Heart left ventricle (tissue), 16 donors: ENCODE measurements at regions not wholly inside any gene's neighbourhood (a gene's known extent, or its start where the extent isn't known, plus 50 kb on each side); places are given as distances from the start of the nearest gene placed in this dataset.

Source experiments
- ATAC-seq, 4 donors: fragments of 200-7000 bp; cut with Tn5 transposase; one replicate each; pipeline ENCODE4 v1.9.1; 2020 to 2022; ENCODE audit warnings: moderate library complexity in 4 of 4, mild to moderate bottlenecking in 3 of 4, moderate number of reproducible peaks in 1 of 4
- DNase-seq, 5 donors: peaks; one replicate each; pipeline ENCODE4 v3.0.0-alpha.2; 2020
- H3K27ac ChIP-seq, 12 donors: fragments of 200-600 bp; sonication (generic) in 4 of 12; one replicate each; pipeline versions ENCODE4 v1.5.0 to v1.8.0; 2016 to 2022; ENCODE audit warnings: mild to moderate bottlenecking in 2 of 12
- H3K27me3 ChIP-seq, 9 donors: fragments of 200-600 bp; sonication (generic) in 2 of 9; one replicate each; pipeline versions ENCODE4 v1.5.1 to v1.8.0; 2016 to 2022; ENCODE audit warnings: mild to moderate bottlenecking in 3 of 9
- H3K36me3 ChIP-seq, 9 donors: fragments of 200-600 bp; sonication (generic) in 2 of 9; one replicate each; pipeline versions ENCODE4 v1.5.0 to v1.8.0; 2018 to 2022; ENCODE audit warnings: mild to moderate bottlenecking in 2 of 9
- H3K4me1 ChIP-seq, 12 donors: fragments of 200-600 bp; sonication (generic) in 4 of 12; one replicate each; pipeline versions ENCODE4 v1.5.0 to v1.8.0; 2016 to 2022; ENCODE audit warnings: mild to moderate bottlenecking in 3 of 12
- H3K4me3 ChIP-seq, 12 donors: fragments of 200-600 bp; sonication (generic) in 4 of 12; one replicate each; pipeline versions ENCODE4 v1.5.0 to v1.8.0; 2017 to 2022; ENCODE audit warnings: mild to moderate bottlenecking in 9 of 12, moderate library complexity in 4 of 12
- H3K9me3 ChIP-seq, 12 donors: fragments of 200-600 bp; sonication (generic) in 4 of 12; one replicate each; pipeline versions ENCODE4 v1.5.0 to v1.8.0; 2016 to 2022; ENCODE audit warnings: mild to moderate bottlenecking in 1 of 12
- POLR2A ChIP-seq, 2 donors: fragments of 450-650 bp; IDR thresholded peaks; one replicate each; pipeline ENCODE4 v1.6.1; 2017; ENCODE audit warnings: antibody characterized with exemption in 2 of 2, mild to moderate bottlenecking in 2 of 2, moderate library complexity in 2 of 2
- WGBS, 4 donors: extraction: QIAGEN DNeasy Blood & Tissue Kit in 2 of 4; methylation state at CpG; one replicate each; pipeline versions ENCODE4 v1.1.5 to v1.1.7; 2013 to 2018; 5-methylcytosine and 5-hydroxymethylcytosine counted together
- intact Hi-C, 10 donors: fragments of 100-400 bp; cut with DNase I; formaldehyde crosslinking; loops; one replicate each; pipeline versions ENCODE4 v1.11.1 to v1.14.2; 2022
- TF ChIP-seq, protein P1 (sequence below), 12 donors: fragments of 200-600 bp; sonication (generic) in 4 of 12; IDR thresholded peaks; one replicate each; pipeline versions ENCODE4 v1.5.0 to v1.8.0; 2018 to 2022; ENCODE audit warnings: antibody characterized with exemption in 12 of 12, mild to moderate bottlenecking in 5 of 12
- donor health status: ischemic (EF 13 %, LVEDD 7.1; RV severe dilation, severe dysfunction).
- donor health status: healthy with polysubstance abuse.
- donor health status: DM: no; HTN: yes; CAD: no.
- donor health status: DM: no; HTN: no; CAD: no.
- donor health status: ischemic (EF 25% LVEDD 6.9; RV normal size, moderate dysfunction).
- donor health status: ischemic (EF 25% LVEDD 5.7; RV mildly dilated, moderate dysfunction).
- donor health status: healthy.
- donor health status: DM: yes; HTN: yes; CAD: no.
- donor health status: ischemic (EF 35%, LVEDD 5.7; RV mildly dilated, moderate dysfunction).
- donor health status: nonischemic (EF 11% LVEDD 7.7; RV severe dilation, severe dysfunction).
- donor health status: DM: yes; HTN: yes; CAD: no.
- donor health status: PGD.
- donor health status: ischemic (EF 29% LVEDD 5.4; RV normal size, mild dysfunction).
- donor health status: nonischemic (EF 23%, LVEDD 6.1; RV moderate dilation, normal function).

DNA sequence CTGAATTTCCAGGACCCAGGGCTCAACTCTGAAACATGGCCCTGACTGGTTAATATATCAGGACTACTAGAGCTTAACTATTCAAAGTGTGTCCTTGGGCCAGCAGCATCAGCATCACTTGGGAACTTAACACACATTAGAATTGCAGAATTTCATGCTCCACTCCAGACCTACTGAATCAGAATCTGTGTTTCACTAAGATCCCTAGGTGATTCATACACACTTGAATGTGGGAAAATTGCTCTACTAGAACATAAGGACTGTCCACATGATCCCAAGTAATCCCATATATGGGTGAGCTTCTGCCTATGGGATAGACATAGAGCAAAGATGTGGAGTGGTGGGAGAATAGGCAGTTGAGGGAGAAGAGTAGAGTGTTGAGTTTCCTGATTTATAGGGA, 192.5 kb upstream of the CLNK start:
- ATAC-seq (no peak), DNase-seq (no peak)
- no peak overlapping the region for H3K4me3 ChIP-seq
- TF ChIP-seq, protein P1, sequence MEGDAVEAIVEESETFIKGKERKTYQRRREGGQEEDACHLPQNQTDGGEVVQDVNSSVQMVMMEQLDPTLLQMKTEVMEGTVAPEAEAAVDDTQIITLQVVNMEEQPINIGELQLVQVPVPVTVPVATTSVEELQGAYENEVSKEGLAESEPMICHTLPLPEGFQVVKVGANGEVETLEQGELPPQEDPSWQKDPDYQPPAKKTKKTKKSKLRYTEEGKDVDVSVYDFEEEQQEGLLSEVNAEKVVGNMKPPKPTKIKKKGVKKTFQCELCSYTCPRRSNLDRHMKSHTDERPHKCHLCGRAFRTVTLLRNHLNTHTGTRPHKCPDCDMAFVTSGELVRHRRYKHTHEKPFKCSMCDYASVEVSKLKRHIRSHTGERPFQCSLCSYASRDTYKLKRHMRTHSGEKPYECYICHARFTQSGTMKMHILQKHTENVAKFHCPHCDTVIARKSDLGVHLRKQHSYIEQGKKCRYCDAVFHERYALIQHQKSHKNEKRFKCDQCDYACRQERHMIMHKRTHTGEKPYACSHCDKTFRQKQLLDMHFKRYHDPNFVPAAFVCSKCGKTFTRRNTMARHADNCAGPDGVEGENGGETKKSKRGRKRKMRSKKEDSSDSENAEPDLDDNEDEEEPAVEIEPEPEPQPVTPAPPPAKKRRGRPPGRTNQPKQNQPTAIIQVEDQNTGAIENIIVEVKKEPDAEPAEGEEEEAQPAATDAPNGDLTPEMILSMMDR (IDR thresholded peaks at IDR 0.05): no peak
- no peak for TF ChIP-seq POLR2A (IDR thresholded peaks at IDR 0.05)
- no peaks in the 10 kb centered on the region for H3K36me3 ChIP-seq
- intact Hi-C loops: no loop called here
- H3K27me3 ChIP-seq: no peaks in the 10 kb centered on the region
- no peaks in the 10 kb centered on the region for H3K4me1 ChIP-seq
- H3K27ac ChIP-seq: no peak overlapping the region
- no peaks in the 10 kb centered on the region for H3K9me3 ChIP-seq

DNA sequence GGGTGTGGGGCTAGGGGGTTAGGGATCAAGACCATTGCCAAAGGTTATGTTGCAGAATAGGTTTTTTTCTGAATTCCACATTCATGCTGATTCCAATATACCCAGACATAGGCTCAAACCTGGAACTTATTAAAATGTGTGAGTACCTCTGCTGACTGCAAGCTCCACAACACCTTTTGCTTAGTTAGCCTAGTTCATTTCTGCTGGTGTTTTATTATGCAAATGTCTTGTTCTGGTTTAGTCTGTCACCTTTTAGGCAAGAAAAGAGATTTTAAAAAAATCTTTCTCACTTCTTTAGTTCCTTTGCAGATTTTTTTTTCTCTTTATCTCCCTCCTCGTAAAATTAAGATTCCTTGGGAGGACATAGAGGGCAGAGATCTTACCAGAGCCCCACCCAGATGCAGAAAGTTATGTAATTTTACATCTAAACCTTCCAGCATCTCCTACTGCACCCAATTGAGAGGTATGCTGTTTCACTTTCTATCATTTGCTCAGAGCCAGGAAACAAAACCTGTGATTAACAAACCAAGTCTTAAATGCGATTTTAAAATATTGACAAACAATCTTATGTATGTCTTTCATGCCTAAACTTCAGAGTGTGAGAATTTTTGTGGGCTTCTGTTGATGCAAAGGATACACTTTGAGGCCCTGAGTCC, 190.7 kb upstream of the CLNK start:
- no peak overlapping the region for H3K4me3 ChIP-seq
- no peaks in the 10 kb centered on the region for H3K4me1 ChIP-seq
- WGBS, 4 donors: 66 to 80% (median 70%) methylated on average over 2 of the region's 2 CpGs
- no peak for DNase-seq
- H3K36me3 ChIP-seq: no peaks in the 10 kb centered on the region
- no peak for ATAC-seq
- H3K9me3 ChIP-seq: no peaks in the 10 kb centered on the region
- H3K27ac ChIP-seq: no peak overlapping the region
- TF ChIP-seq POLR2A (IDR thresholded peaks at IDR 0.05): no peak
- TF ChIP-seq, protein P1 (IDR thresholded peaks at IDR 0.05): no peak
- intact Hi-C loops: no loop called here
- no peaks in the 10 kb centered on the region for H3K27me3 ChIP-seq

DNA sequence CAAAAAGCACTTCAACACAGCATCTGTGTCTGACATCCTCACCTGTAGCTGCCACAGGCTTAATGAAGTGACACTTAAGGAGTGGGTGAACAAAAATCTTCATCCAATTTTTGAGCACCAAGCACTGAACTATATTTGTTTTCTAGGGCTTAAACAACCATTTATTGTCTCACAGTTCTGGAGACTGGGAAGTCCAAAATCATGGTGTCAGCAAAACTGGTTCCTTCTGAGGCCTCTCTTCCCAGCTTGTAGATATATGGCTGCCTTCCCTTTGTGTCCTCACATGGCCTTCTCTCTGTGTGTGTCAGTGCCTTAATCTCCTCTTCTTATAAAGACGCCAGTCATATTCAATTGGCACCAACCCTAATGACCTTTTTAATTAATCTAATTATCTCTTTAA, 189.2 kb upstream of the CLNK start:
- WGBS, 4 donors: 80 to 90% (median 84%) methylated on average over 1 of the region's 1 CpG
- Histone ChIP-seq H3K36me3 (no peaks in the 10 kb centered on the region), H3K9me3 (no peaks in the 10 kb centered on the region), H3K4me1 (no peaks in the 10 kb centered on the region), H3K27ac (no peak overlapping the region), H3K27me3 (no peaks in the 10 kb centered on the region), H3K4me3 (no peak overlapping the region)
- intact Hi-C loops: no loop called here
- TF ChIP-seq, protein P1 (IDR thresholded peaks at IDR 0.05): no peak
- no peak for TF ChIP-seq POLR2A (IDR thresholded peaks at IDR 0.05)
- DNase-seq (no peak), ATAC-seq (no peak)

DNA sequence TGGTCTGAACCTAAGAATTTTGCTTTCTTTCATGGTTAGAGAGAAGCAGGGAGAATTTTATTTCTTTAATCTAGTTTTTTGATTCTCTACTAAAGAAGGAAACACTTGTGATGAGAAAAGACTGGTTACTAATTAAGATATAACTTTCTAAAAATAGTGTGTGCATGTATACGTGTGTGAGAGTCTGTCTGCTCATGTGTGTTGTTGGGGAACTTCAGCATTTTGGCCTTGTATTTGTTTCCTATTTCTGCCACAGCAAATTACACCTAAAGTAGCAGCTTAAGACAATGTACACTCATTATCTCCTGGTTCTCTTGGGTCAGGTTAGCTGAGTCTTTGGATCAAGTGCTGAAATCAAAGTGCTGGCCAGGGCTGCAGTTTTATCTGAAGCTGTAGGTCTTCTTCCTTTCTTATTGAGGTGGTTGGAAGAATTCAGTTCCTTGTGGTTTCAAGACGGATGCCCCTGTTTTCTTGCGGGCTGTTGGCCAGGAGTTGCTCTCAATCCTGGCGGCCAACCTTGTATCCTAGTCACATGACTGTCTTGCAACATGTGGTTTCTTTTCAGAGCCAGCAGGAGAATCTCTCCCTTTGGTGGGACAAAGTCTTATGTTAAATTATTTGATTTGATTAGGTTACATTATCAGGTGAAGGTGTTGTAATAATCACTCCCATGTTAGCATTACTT, 188.4 kb upstream of the CLNK start:
- 57 to 80% (median 69%) methylated on average over 4 of the region's 4 CpGs for WGBS, 4 donors
- ATAC-seq (no peak), DNase-seq (no peak)
- peaks cover 0 to 2% (median 0%) of the 10 kb centered on the region in 12 donors for H3K9me3 ChIP-seq
- intact Hi-C loops: no loop called here
- TF ChIP-seq POLR2A (IDR thresholded peaks at IDR 0.05): no peak
- TF ChIP-seq, protein P1 (IDR thresholded peaks at IDR 0.05): no peak
- H3K27me3 ChIP-seq: no peaks in the 10 kb centered on the region
- no peaks in the 10 kb centered on the region for H3K4me1 ChIP-seq
- H3K4me3 ChIP-seq: no peak overlapping the region
- no peaks in the 10 kb centered on the region for H3K36me3 ChIP-seq
- no peak overlapping the region for H3K27ac ChIP-seq
